ENCODE measurements at regions not wholly inside any gene's neighbourhood (a gene's known extent, or its start where the extent isn't known, plus 50 kb on each side); places are given as distances from the start of the nearest gene placed in this dataset.
"Not testable (repeated sequence)": the region's sequence is repeated elsewhere in the genome, so short reads cannot be mapped to it uniquely, and the experiment has no call there.

DNA sequence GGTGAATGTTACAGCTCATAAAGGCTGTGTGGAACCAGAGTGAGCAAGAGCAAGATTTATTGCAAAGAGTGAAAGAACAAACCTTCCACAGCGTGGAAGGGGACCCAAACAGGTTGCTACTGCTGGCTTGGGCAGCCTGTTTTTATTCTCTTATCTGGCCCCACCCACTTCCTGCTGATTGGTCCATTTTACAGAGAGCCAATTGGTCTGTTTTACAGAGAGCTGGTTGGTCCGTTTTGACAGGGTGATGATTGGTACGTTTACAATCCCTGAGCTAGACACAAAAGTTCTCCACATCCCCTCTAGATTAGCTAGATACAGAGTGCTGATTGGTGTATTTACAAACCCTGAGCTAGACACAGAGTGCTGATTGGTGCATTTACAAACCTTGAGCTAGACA lies 74.4 kb upstream of the TBC1D5 start:
- H3K4me3 ChIP-seq (ENCODE audit: low read length in 2 of 2); H3K27me3 ChIP-seq (ENCODE audit: control insufficient read depth in 2 of 2, insufficient read depth in 1 of 2, low read length in 1 of 2); H3K27ac ChIP-seq (ENCODE audit: low read depth in 1 of 2, low read length in 1 of 2); H3K36me3 ChIP-seq (ENCODE audit: control insufficient read depth in 2 of 2, insufficient read depth in 2 of 2, low read length in 1 of 2); H3K9me3 ChIP-seq (ENCODE audit: control insufficient read depth in 2 of 2, insufficient read depth in 1 of 2, low read length in 1 of 2); DNase-seq (ENCODE audit: low read depth in 6 of 9, low spot score in 9 of 9); H3K4me1 ChIP-seq (ENCODE audit: control insufficient read depth in 2 of 2, insufficient read depth in 2 of 2, low read length in 2 of 2): not testable (repeated sequence)
- 95% methylated on average over 3 of the region's 3 CpGs for WGBS

DNA sequence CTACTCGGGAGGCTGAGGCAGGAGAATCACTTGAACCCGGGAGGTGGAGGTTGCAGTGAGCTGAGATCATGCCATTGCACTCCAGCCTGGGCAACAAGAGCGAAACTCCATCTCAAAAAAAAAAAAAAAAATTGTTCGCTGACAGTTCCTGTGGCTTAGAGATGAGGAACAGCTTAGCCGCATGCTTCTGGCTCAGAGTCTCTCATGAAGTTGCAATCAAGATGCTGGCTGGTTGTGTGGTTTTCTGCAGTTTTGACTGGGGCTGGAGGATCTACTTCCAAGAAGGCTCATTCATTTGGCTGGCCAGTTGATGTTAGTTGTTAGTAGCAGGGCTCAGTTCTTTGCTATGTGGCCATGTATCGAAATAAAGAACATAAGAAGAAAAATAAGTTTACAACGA lies 69.9 kb upstream of the TBC1D5 start:
- WGBS, result 85% methylated on average over 7 of the region's 7 CpGs

DNA sequence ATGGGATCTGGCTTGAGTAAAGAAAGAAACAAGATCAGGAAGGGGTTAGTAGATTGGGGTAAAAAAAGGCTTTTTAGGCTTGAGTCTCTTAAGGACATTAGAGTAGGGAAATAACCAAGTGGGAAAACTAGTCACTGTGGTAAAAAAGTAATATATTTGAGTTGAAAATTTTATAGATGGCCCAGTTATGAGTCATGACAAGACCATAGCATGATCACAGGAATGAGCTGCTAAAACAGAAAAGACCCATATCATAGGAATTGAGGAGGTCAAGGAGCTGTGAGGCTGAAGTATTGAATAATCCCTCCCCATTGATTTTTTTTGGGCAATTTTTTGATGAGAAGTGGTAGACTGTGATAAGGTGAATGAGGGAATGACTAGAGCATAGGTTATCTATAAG lies 69.2 kb upstream of the TBC1D5 start:
- H3K9me3 ChIP-seq (ENCODE audit: control insufficient read depth in 2 of 2, insufficient read depth in 1 of 2, low read length in 1 of 2), result peaks cover 0 to under 1% of the 10 kb centered on the region in 2 donors
- no peaks in the 10 kb centered on the region for H3K27me3 ChIP-seq (ENCODE audit: control insufficient read depth in 2 of 2, insufficient read depth in 1 of 2, low read length in 1 of 2)
- H3K4me3 ChIP-seq (ENCODE audit: low read length in 2 of 2), result no peak overlapping the region
- no peak overlapping the region for H3K27ac ChIP-seq (ENCODE audit: low read depth in 1 of 2, low read length in 1 of 2)
- H3K36me3 ChIP-seq (ENCODE audit: control insufficient read depth in 2 of 2, insufficient read depth in 2 of 2, low read length in 1 of 2), result no peaks in the 10 kb centered on the region
- DNase-seq (ENCODE audit: low read depth in 6 of 9, low spot score in 9 of 9), result no peak
- no peaks in the 10 kb centered on the region for H3K4me1 ChIP-seq (ENCODE audit: control insufficient read depth in 2 of 2, insufficient read depth in 2 of 2, low read length in 2 of 2)

More for the DNA sequence above, 69.9 kb upstream of the TBC1D5 start:
- H3K4me3 ChIP-seq (ENCODE audit: low read length in 2 of 2); H3K36me3 ChIP-seq (ENCODE audit: control insufficient read depth in 2 of 2, insufficient read depth in 2 of 2, low read length in 1 of 2); H3K27me3 ChIP-seq (ENCODE audit: control insufficient read depth in 2 of 2, insufficient read depth in 1 of 2, low read length in 1 of 2); H3K4me1 ChIP-seq (ENCODE audit: control insufficient read depth in 2 of 2, insufficient read depth in 2 of 2, low read length in 2 of 2); DNase-seq (ENCODE audit: low read depth in 6 of 9, low spot score in 9 of 9); H3K9me3 ChIP-seq (ENCODE audit: control insufficient read depth in 2 of 2, insufficient read depth in 1 of 2, low read length in 1 of 2); H3K27ac ChIP-seq (ENCODE audit: low read depth in 1 of 2, low read length in 1 of 2): not testable (repeated sequence)

DNA sequence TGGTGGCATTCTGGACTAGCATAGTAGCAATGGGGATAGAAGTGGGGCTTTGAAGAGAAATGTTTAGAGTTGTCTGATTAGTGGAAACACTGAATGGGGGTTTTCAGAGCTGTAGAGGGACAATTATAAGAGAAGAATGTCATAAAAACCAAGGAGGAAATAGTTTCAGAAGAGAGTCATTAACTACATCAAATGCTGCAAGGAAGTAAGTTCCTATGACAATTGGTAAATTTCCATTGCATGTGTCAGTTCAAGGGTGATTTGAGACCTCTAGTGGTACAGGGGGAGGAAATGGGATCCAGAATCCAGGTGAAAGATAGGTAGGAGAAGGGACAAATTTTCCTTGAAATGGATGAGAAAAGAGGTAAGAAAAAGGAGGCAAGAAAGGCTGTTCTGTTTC lies 68.3 kb upstream of the TBC1D5 start:
- Histone ChIP-seq H3K9me3 (ENCODE audit: control insufficient read depth in 2 of 2, insufficient read depth in 1 of 2, low read length in 1 of 2) (no peaks in the 10 kb centered on the region), H3K27me3 (ENCODE audit: control insufficient read depth in 2 of 2, insufficient read depth in 1 of 2, low read length in 1 of 2) (no peaks in the 10 kb centered on the region), H3K36me3 (ENCODE audit: control insufficient read depth in 2 of 2, insufficient read depth in 2 of 2, low read length in 1 of 2) (no peaks in the 10 kb centered on the region), H3K4me1 (ENCODE audit: control insufficient read depth in 2 of 2, insufficient read depth in 2 of 2, low read length in 2 of 2) (peaks cover 0 to 3% of the 10 kb centered on the region in 2 donors), H3K27ac (ENCODE audit: low read depth in 1 of 2, low read length in 1 of 2) (no peak overlapping the region), H3K4me3 (ENCODE audit: low read length in 2 of 2) (no peak overlapping the region)
- no peak for DNase-seq (ENCODE audit: low read depth in 6 of 9, low spot score in 9 of 9)

DNA sequence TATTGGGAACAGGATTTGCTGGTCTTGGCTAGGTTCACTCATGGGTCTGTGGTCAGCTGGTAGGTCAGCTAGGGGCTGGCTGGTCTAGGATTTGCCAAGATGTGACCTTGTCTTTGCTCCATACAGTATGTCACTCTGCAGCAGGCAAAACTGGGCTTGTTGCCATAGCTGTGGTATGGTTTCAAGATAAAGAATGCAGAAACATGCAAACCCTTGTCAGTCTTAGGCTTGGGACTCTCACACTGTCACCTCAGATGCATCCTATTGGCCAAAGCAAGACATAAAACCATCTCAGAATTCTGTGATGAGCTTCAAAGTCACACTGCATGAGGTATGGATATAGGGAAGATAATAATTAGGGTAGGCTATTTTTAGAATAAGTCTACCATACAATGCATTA lies 66.6 kb upstream of the TBC1D5 start:
- Histone ChIP-seq H3K27ac (ENCODE audit: low read depth in 1 of 2, low read length in 1 of 2) (no peak overlapping the region), H3K4me1 (ENCODE audit: control insufficient read depth in 2 of 2, insufficient read depth in 2 of 2, low read length in 2 of 2) (peaks cover 0 to 3% of the 10 kb centered on the region in 2 donors), H3K9me3 (ENCODE audit: control insufficient read depth in 2 of 2, insufficient read depth in 1 of 2, low read length in 1 of 2) (no peaks in the 10 kb centered on the region), H3K36me3 (ENCODE audit: control insufficient read depth in 2 of 2, insufficient read depth in 2 of 2, low read length in 1 of 2) (no peaks in the 10 kb centered on the region), H3K27me3 (ENCODE audit: control insufficient read depth in 2 of 2, insufficient read depth in 1 of 2, low read length in 1 of 2) (no peaks in the 10 kb centered on the region), H3K4me3 (ENCODE audit: low read length in 2 of 2) (no peak overlapping the region)
- DNase-seq (ENCODE audit: low read depth in 6 of 9, low spot score in 9 of 9), result no peak

DNA sequence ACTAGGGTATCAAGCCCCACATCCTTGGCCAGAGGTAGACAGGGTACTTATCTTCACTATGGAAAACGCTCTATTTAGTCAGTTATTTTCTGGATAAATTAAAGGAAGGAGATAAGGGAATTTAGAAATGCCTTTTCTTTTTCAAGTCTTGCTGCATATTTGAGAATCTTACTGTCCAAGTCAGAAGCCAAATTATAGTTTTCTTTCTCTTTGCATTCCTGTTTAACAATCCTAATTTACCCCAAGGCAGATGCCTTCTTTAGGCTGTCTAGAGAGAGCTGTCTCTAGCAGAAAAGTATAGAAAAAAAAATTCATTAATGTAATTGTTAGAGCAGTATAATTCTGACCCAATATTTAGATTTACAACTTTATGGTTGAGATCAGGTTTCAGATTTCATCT lies 64.4 kb upstream of the TBC1D5 start:
- Histone ChIP-seq H3K27me3 (ENCODE audit: control insufficient read depth in 2 of 2, insufficient read depth in 1 of 2, low read length in 1 of 2) (no peaks in the 10 kb centered on the region), H3K9me3 (ENCODE audit: control insufficient read depth in 2 of 2, insufficient read depth in 1 of 2, low read length in 1 of 2) (no peaks in the 10 kb centered on the region), H3K4me3 (ENCODE audit: low read length in 2 of 2) (no peak overlapping the region), H3K4me1 (ENCODE audit: control insufficient read depth in 2 of 2, insufficient read depth in 2 of 2, low read length in 2 of 2) (peaks cover 0 to 3% of the 10 kb centered on the region in 2 donors), H3K36me3 (ENCODE audit: control insufficient read depth in 2 of 2, insufficient read depth in 2 of 2, low read length in 1 of 2) (no peaks in the 10 kb centered on the region), H3K27ac (ENCODE audit: low read depth in 1 of 2, low read length in 1 of 2) (no peak overlapping the region)
- WGBS, result 95% methylated on average over 1 of the region's 1 CpG
- no peak for DNase-seq (ENCODE audit: low read depth in 6 of 9, low spot score in 9 of 9)

DNA sequence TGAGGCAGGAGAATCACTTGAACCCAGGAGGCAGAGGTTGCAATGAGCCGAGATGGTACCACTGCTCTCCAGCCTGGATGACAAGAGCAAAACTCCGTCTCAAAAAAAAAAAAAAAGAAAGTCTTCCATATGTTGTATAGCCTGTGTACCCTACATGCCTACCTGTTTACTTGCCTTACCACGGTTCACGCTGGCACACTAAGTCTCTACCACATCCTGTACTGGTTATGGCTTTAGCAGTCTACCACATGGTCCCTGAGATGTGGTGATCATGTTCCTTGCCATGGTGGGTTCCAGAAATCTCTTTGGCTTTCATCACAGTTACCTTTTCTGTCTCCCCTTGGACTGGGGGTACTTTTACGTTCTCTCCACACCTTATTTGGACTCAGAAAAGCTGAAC lies 63.8 kb upstream of the TBC1D5 start:
- 65% methylated on average over 5 of the region's 5 CpGs for WGBS
- H3K27ac ChIP-seq (ENCODE audit: low read depth in 1 of 2, low read length in 1 of 2), result no peak overlapping the region
- no peaks in the 10 kb centered on the region for H3K36me3 ChIP-seq (ENCODE audit: control insufficient read depth in 2 of 2, insufficient read depth in 2 of 2, low read length in 1 of 2)
- H3K4me1 ChIP-seq (ENCODE audit: control insufficient read depth in 2 of 2, insufficient read depth in 2 of 2, low read length in 2 of 2), result peaks cover 0 to 3% of the 10 kb centered on the region in 2 donors
- H3K27me3 ChIP-seq (ENCODE audit: control insufficient read depth in 2 of 2, insufficient read depth in 1 of 2, low read length in 1 of 2), result no peaks in the 10 kb centered on the region
- peak in 5 of 9 donors; percentile 3 to 49 (median 7) for DNase-seq (ENCODE audit: low read depth in 6 of 9, low spot score in 9 of 9)
- no peak overlapping the region for H3K4me3 ChIP-seq (ENCODE audit: low read length in 2 of 2)
- no peaks in the 10 kb centered on the region for H3K9me3 ChIP-seq (ENCODE audit: control insufficient read depth in 2 of 2, insufficient read depth in 1 of 2, low read length in 1 of 2)

DNA sequence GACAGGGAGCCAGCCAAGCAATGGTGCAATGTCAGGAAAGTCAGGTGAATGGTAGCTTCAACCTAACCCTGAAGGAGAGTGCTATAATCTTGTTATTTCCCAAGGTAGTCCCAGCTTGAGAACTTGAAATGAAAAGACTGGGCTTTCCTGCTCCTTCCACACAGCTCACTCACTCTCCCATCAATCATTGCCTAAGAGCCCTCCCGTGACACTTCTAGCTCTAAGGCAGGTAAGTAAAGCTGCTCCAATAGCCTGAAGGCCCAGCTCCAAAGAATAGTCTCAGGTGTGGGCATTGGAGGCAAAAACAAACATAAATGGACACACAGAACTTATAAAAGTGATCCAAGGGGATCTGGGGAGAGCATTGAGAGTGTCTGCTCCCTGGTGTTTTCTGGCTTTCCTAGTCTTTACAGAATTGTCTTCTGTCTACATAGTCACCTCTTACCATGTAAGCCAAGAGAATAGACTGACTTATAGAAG lies 63.1 kb upstream of the TBC1D5 start:
- no peak overlapping the region for H3K27ac ChIP-seq (ENCODE audit: low read depth in 1 of 2, low read length in 1 of 2)
- WGBS, result 92% methylated on average over 1 of the region's 1 CpG
- no peaks in the 10 kb centered on the region for H3K36me3 ChIP-seq (ENCODE audit: control insufficient read depth in 2 of 2, insufficient read depth in 2 of 2, low read length in 1 of 2)
- no peaks in the 10 kb centered on the region for H3K27me3 ChIP-seq (ENCODE audit: control insufficient read depth in 2 of 2, insufficient read depth in 1 of 2, low read length in 1 of 2)
- no peaks in the 10 kb centered on the region for H3K9me3 ChIP-seq (ENCODE audit: control insufficient read depth in 2 of 2, insufficient read depth in 1 of 2, low read length in 1 of 2)
- no peak overlapping the region for H3K4me3 ChIP-seq (ENCODE audit: low read length in 2 of 2)
- peaks cover 0 to 3% of the 10 kb centered on the region in 2 donors for H3K4me1 ChIP-seq (ENCODE audit: control insufficient read depth in 2 of 2, insufficient read depth in 2 of 2, low read length in 2 of 2)
- no peak for DNase-seq (ENCODE audit: low read depth in 6 of 9, low spot score in 9 of 9)

DNA sequence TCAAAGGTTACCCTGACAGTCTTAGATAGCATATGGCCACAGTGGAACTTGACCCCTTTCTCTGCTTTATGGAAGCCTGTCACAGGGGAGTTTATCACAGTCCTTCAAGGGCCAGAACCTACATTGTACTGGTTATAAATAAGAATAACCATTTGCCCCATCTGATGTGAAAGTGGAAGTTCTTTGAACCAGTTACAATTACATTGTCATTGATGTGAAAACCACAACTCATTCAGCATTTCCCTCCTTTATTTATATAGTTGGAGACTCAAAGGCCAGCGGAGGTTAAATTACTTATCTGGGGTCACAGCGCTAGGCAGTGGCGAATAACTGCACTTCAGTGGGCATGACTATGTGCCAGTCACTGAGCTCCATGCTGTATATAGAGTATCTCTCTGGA lies 60.5 kb upstream of the TBC1D5 start:
- 63% methylated on average over 3 of the region's 3 CpGs for WGBS
- no peak overlapping the region for H3K4me3 ChIP-seq (ENCODE audit: low read length in 2 of 2)
- no peaks in the 10 kb centered on the region for H3K27me3 ChIP-seq (ENCODE audit: control insufficient read depth in 2 of 2, insufficient read depth in 1 of 2, low read length in 1 of 2)
- peaks cover 0 to 3% of the 10 kb centered on the region in 2 donors for H3K4me1 ChIP-seq (ENCODE audit: control insufficient read depth in 2 of 2, insufficient read depth in 2 of 2, low read length in 2 of 2)
- H3K9me3 ChIP-seq (ENCODE audit: control insufficient read depth in 2 of 2, insufficient read depth in 1 of 2, low read length in 1 of 2), result no peaks in the 10 kb centered on the region
- no peak for DNase-seq (ENCODE audit: low read depth in 6 of 9, low spot score in 9 of 9)
- no peak overlapping the region for H3K27ac ChIP-seq (ENCODE audit: low read depth in 1 of 2, low read length in 1 of 2)
- H3K36me3 ChIP-seq (ENCODE audit: control insufficient read depth in 2 of 2, insufficient read depth in 2 of 2, low read length in 1 of 2), result no peaks in the 10 kb centered on the region

DNA sequence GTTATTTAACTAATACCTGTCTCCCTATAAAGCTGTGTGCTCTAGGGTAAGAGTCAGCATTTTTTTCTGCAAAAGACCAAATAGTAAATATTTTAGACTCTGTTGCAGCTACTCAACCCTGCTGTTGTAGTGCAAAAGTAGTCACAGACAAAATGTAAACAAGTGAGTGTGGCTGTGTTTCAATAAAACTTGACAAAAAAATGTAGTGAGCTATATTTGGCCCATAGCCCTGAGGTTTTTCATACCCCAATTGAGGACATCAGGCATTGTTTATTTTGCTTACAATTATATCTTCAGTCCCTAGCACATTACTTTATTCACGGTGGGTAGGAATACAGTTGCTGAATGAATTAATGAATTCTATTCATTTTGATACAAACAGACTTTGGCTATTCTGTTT lies 58.7 kb upstream of the TBC1D5 start:
- Histone ChIP-seq H3K27ac (ENCODE audit: low read depth in 1 of 2, low read length in 1 of 2) (no peak overlapping the region), H3K27me3 (ENCODE audit: control insufficient read depth in 2 of 2, insufficient read depth in 1 of 2, low read length in 1 of 2) (no peaks in the 10 kb centered on the region)
- 97% methylated on average over 1 of the region's 1 CpG for WGBS

More for the DNA sequence above, 58.7 kb upstream of the TBC1D5 start:
- DNase-seq (ENCODE audit: low read depth in 6 of 9, low spot score in 9 of 9), result no peak
- Histone ChIP-seq H3K9me3 (ENCODE audit: control insufficient read depth in 2 of 2, insufficient read depth in 1 of 2, low read length in 1 of 2) (no peaks in the 10 kb centered on the region), H3K4me3 (ENCODE audit: low read length in 2 of 2) (no peak overlapping the region), H3K4me1 (ENCODE audit: control insufficient read depth in 2 of 2, insufficient read depth in 2 of 2, low read length in 2 of 2) (no peaks in the 10 kb centered on the region), H3K36me3 (ENCODE audit: control insufficient read depth in 2 of 2, insufficient read depth in 2 of 2, low read length in 1 of 2) (no peaks in the 10 kb centered on the region)

Data from thymus (tissue), 11 donors.